ENCODE measurements at regions not wholly inside any gene's neighbourhood (a gene's known extent, or its start where the extent isn't known, plus 50 kb on each side); places are given as distances from the start of the nearest gene placed in this dataset.

DNA sequence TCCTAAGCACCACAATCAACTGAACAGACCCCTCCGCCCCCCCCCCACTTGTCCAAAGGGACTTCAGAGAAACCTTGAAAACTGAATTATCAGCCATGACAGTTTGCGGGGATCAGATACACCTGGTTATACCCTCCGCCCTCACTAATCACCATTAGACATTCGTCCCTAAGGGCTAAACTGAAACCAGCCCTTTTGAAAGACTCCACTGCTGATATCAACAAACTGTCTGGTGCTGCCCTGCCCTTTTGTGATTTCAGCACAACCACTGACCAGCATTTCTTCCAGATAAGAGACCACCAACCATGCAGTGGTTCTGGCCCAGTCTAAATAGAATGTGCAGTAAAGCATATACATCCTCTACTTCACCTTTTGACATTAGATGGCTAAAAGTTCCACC is 1422.9 kb downstream of the EFNB2 start:
- no peak for TF ChIP-seq CTCF (IDR thresholded peaks at IDR 0.05)

DNA sequence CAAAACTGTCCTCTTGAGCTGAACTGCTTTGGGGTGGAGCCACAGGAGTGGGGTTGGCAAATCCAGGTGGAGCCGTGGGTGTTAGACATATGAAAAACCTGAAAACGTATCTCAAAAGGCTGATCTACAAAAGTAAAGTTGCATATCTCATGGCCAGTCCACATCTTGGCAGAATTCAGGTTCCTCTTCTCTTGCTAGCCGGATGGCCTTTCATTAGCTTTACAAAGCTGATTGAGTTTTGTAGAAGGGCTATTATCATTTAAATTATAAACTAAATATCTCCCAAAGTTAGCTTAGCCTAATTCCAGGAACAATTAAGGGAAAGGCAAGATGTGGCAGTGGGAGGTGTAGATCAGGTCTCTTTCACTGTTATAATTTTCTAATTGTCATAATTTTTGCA is 1427.7 kb downstream of the EFNB2 start:
- no peak for TF ChIP-seq CTCF (IDR thresholded peaks at IDR 0.05)

GRCh38 chr13:105105471-105105870 is 1430.0 kb downstream of the EFNB2 start:
- TF ChIP-seq CTCF (IDR thresholded peaks at IDR 0.05), result no peak

- TF ChIP-seq CTCF (IDR thresholded peaks at IDR 0.05), result no peak
Observed at GRCh38 chr13:105097521-105097920, 1437.9 kb downstream of the EFNB2 start.

- TF ChIP-seq CTCF (IDR thresholded peaks at IDR 0.05), result no peak
Observed at GRCh38 chr13:105089858-105090643, 1445.4 kb downstream of the EFNB2 start.

- no peak for TF ChIP-seq CTCF (IDR thresholded peaks at IDR 0.05)
Observed at GRCh38 chr13:105087945-105088344, 1447.5 kb downstream of the EFNB2 start.

GRCh38 chr13:105084931-105085330 is 1450.5 kb downstream of the EFNB2 start:
- no peak for TF ChIP-seq CTCF (IDR thresholded peaks at IDR 0.05)

DNA sequence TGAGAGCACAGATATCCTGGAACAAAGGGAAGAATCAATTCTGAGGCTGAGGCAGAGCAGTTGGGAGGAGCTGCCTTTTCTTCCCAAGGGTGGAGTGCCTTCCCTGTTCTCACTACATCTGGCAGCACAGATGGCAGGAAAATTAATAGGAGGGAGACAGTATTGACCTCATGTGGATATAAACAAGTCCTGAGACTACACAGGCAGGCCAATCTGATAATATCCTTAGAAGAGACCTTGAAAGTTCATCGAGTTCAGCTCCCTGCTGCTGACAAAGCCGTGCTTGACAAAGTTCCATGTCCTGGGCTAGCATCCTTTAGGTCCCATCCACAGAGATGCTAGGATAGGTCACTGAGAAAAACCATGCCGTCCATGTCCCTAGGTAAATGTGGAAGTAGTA is 1451.5 kb downstream of the EFNB2 start:
- TF ChIP-seq CTCF (IDR thresholded peaks at IDR 0.05), result no peak
